ENCODE measurements at regions not wholly inside any gene's neighbourhood (a gene's known extent, or its start where the extent isn't known, plus 50 kb on each side); places are given as distances from the start of the nearest gene placed in this dataset.

DNA sequence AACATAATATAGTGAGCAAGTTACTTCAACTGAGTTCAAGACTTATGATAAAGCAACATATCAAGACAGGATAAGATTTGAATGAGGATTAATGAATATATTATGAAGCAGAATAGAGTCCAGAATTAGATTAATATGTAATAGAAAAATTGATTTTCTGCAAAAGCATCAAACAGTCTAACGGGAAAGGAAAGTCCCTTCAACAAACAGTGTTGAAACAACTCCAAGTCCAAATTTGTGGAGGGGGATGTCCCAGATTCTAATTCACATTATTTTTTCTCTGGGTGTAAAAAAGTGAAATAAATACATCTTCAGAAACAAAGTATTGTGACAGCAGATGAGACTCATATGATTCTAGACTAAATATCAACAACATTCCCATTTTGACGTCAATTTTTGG lies 289.7 kb downstream of the C6orf118 start:
- TF ChIP-seq, protein P1, sequence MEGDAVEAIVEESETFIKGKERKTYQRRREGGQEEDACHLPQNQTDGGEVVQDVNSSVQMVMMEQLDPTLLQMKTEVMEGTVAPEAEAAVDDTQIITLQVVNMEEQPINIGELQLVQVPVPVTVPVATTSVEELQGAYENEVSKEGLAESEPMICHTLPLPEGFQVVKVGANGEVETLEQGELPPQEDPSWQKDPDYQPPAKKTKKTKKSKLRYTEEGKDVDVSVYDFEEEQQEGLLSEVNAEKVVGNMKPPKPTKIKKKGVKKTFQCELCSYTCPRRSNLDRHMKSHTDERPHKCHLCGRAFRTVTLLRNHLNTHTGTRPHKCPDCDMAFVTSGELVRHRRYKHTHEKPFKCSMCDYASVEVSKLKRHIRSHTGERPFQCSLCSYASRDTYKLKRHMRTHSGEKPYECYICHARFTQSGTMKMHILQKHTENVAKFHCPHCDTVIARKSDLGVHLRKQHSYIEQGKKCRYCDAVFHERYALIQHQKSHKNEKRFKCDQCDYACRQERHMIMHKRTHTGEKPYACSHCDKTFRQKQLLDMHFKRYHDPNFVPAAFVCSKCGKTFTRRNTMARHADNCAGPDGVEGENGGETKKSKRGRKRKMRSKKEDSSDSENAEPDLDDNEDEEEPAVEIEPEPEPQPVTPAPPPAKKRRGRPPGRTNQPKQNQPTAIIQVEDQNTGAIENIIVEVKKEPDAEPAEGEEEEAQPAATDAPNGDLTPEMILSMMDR (IDR thresholded peaks at IDR 0.05; ENCODE audit: insufficient read depth, low read depth, low read length), result no peak
- TF ChIP-seq EZH2 (IDR thresholded peaks at IDR 0.05; ENCODE audit: insufficient read depth, low read length), result no peak
